H1 (cell line): ENCODE measurements at regions not wholly inside any gene's neighbourhood (a gene's known extent, or its start where the extent isn't known, plus 50 kb on each side); places are given as distances from the start of the nearest gene placed in this dataset.

ENCODE experiments used
- CHD1 ChIP-seq: IDR thresholded peaks from 2 replicates; pipeline ENCODE4 v1.6.1; 2012; ENCODE audit warnings: low read depth, low read length, improper control_type of control experiment
- EGR1 ChIP-seq: IDR thresholded peaks from 2 replicates; pipeline ENCODE4 v1.6.1; 2011; ENCODE audit warnings: low read depth, low read length, borderline replicate concordance
- RNF2 ChIP-seq: fragments of 200-900, 300-1000 bp; sonication (generic); IDR thresholded peaks from 2 replicates; pipeline ENCODE4 v1.7.1; 2016; ENCODE audit warnings: borderline replicate concordance, low read depth, mild to moderate bottlenecking, antibody characterized with exemption, low read length; ENCODE audit not compliant: poor library complexity, severe bottlenecking; ENCODE audit errors: missing control alignments

- no peak for TF ChIP-seq RNF2
- TF ChIP-seq CHD1 = no peak
- no peak for TF ChIP-seq EGR1
These were observed 272.6 kb upstream of the CITED2 start (continued) for GRCh38 chr6:139647016-139647415.
